H9 (cell line): ENCODE measurements at regions not wholly inside any gene's neighbourhood (a gene's known extent, or its start where the extent isn't known, plus 50 kb on each side); places are given as distances from the start of the nearest gene placed in this dataset.

ENCODE experiments used
- DNase-seq: peaks from one replicate; pipeline ENCODE4 v3.0.0-alpha.2; 2017
- H2AFZ ChIP-seq: one replicate; pipeline ENCODE4 v1.6.1; 2013; ENCODE audit warnings: mild to moderate bottlenecking, low read length, control low read depth, moderate library complexity
- H2AK5ac ChIP-seq: 2 replicates; pipeline ENCODE4 v1.6.1; 2013; ENCODE audit warnings: low read length, control low read depth, mixed read lengths; ENCODE audit not compliant: insufficient read length
- H2BK120ac ChIP-seq: one replicate; pipeline ENCODE4 v1.6.1; 2013; ENCODE audit warnings: low read depth, mild to moderate bottlenecking, low read length, control low read depth, inconsistent platforms; ENCODE audit not compliant: poor library complexity, severe bottlenecking
- H2BK12ac ChIP-seq: 2 replicates; pipeline ENCODE4 v1.6.1; 2013; ENCODE audit warnings: low read length, control low read depth, mixed read lengths, low read depth; ENCODE audit not compliant: insufficient read length
- H2BK15ac ChIP-seq: 2 replicates; pipeline ENCODE4 v1.6.1; 2013; ENCODE audit warnings: low read depth, low read length, control low read depth
- H2BK20ac ChIP-seq: one replicate; pipeline ENCODE4 v1.6.1; 2013; ENCODE audit warnings: low read depth, mild to moderate bottlenecking, low read length, control low read depth, inconsistent platforms; ENCODE audit not compliant: poor library complexity, severe bottlenecking
- H2BK5ac ChIP-seq: 2 replicates; pipeline ENCODE4 v1.6.1; 2013; ENCODE audit warnings: low read length, control low read depth, mixed read lengths; ENCODE audit not compliant: insufficient read length
- H3K14ac ChIP-seq: 2 replicates; pipeline ENCODE4 v1.6.1; 2013; ENCODE audit warnings: low read length, control low read depth; ENCODE audit not compliant: insufficient read depth
- H3K18ac ChIP-seq: 2 replicates; pipeline ENCODE4 v1.6.1; 2013; ENCODE audit warnings: low read depth, mild to moderate bottlenecking, mixed read lengths, low read length, control low read depth; ENCODE audit not compliant: insufficient read length
- H3K23ac ChIP-seq: 2 replicates; pipeline ENCODE4 v1.6.1; 2013; ENCODE audit warnings: low read length, control low read depth, mixed read lengths, low read depth; ENCODE audit not compliant: insufficient read length
- H3K23me2 ChIP-seq: 2 replicates; pipeline ENCODE4 v1.6.1; 2013; ENCODE audit warnings: low read depth, mild to moderate bottlenecking, mixed read lengths, low read length, control low read depth; ENCODE audit not compliant: insufficient read length, poor library complexity, severe bottlenecking
- H3K27ac ChIP-seq: 2 replicates; pipeline ENCODE4 v1.5.1; 2013; ENCODE audit warnings: low read length, control low read depth, mixed read lengths, low read depth; ENCODE audit not compliant: insufficient read length
- H3K27me3 ChIP-seq: 2 replicates; pipeline ENCODE4 v1.6.1; 2013; ENCODE audit warnings: low read length, control low read depth, inconsistent platforms; ENCODE audit not compliant: insufficient read depth
- H3K4ac ChIP-seq: 2 replicates; pipeline ENCODE4 v1.6.1; 2013; ENCODE audit warnings: low read depth, mild to moderate bottlenecking, control low read depth, inconsistent platforms, low read length, moderate library complexity
- H3K4me1 ChIP-seq: 2 replicates; pipeline ENCODE4 v1.6.1; 2013; ENCODE audit warnings: low read length, control low read depth, inconsistent platforms; ENCODE audit not compliant: insufficient read depth
- H3K4me2 ChIP-seq: 2 replicates; pipeline ENCODE4 v1.6.1; 2013; ENCODE audit warnings: low read length, control low read depth, mixed read lengths; ENCODE audit not compliant: insufficient read length, insufficient read depth
- H3K56ac ChIP-seq: 2 replicates; pipeline ENCODE4 v1.6.1; 2013; ENCODE audit warnings: low read depth, mild to moderate bottlenecking, mixed read lengths, low read length, control low read depth; ENCODE audit not compliant: insufficient read length
- H3K79me1 ChIP-seq: 2 replicates; pipeline ENCODE4 v1.6.1; 2013; ENCODE audit warnings: low read depth, mild to moderate bottlenecking, moderate library complexity, low read length, control low read depth, inconsistent platforms; ENCODE audit not compliant: insufficient read depth, poor library complexity, severe bottlenecking
- H3K79me2 ChIP-seq: 2 replicates; pipeline ENCODE4 v1.6.1; 2013; ENCODE audit warnings: low read length, control low read depth, inconsistent platforms; ENCODE audit not compliant: insufficient read depth
- H3K9ac ChIP-seq: 2 replicates; pipeline ENCODE4 v1.6.1; 2013; ENCODE audit warnings: low read length, control low read depth, mixed read lengths; ENCODE audit not compliant: insufficient read length; ENCODE audit errors: extremely low read depth
- H3K9me3 ChIP-seq: one replicate; pipeline ENCODE4 v1.6.1; 2013; ENCODE audit warnings: low read depth, low read length, inconsistent platforms; ENCODE audit not compliant: control insufficient read depth
- H3T11ph ChIP-seq: one replicate; pipeline ENCODE4 v1.6.1; 2013; ENCODE audit warnings: mild to moderate bottlenecking, low read length, control low read depth, inconsistent platforms
- H4K20me1 ChIP-seq: one replicate; pipeline ENCODE4 v1.6.1; 2013; ENCODE audit not compliant: control insufficient read depth, insufficient read length, insufficient read depth
- H4K5ac ChIP-seq: 2 replicates; pipeline ENCODE4 v1.6.1; 2013; ENCODE audit warnings: low read depth, mild to moderate bottlenecking, mixed read lengths, low read length, control low read depth; ENCODE audit not compliant: insufficient read length
- H4K8ac ChIP-seq: replicated peaks from 2 replicates; pipeline ENCODE4 v1.6.1; 2013; ENCODE audit warnings: low read length, control low read depth, mixed read lengths, low read depth; ENCODE audit not compliant: insufficient read length
- H4K91ac ChIP-seq: 2 replicates; pipeline ENCODE4 v1.6.1; 2013; ENCODE audit warnings: low read depth, mild to moderate bottlenecking, moderate library complexity, mixed read lengths, low read length, control low read depth; ENCODE audit not compliant: insufficient read length
- H3K27ac Mint-ChIP-seq, 3 experiments: 2 replicates in 2 of 3; 3 replicates in 1 of 3; pipeline ENCODE4 v1.8.0; 2020 to 2021; ENCODE audit warnings: mixed read lengths in 3 of 3, mild to moderate bottlenecking in 1 of 3, moderate library complexity in 1 of 3
- H3K27me3 Mint-ChIP-seq: 2 replicates; pipeline ENCODE4 v1.8.0; 2021; ENCODE audit warnings: low read depth, mild to moderate bottlenecking, moderate library complexity, mixed read lengths
- H3K36me3 Mint-ChIP-seq, 3 experiments: 2 replicates in 2 of 3; 3 replicates in 1 of 3; pipeline ENCODE4 v1.8.0; 2020 to 2021; ENCODE audit warnings: low read depth in 3 of 3, mixed read lengths in 3 of 3; ENCODE audit not compliant: insufficient read depth in 1 of 3
- H3K4me1 Mint-ChIP-seq, 2 experiments: 2 replicates each; pipeline ENCODE4 v1.8.0; 2020; ENCODE audit warnings: mixed read lengths in 2 of 2
- H3K4me3 Mint-ChIP-seq, 2 experiments: 2 replicates in 1 of 2; 3 replicates in 1 of 2; pipeline ENCODE4 v1.8.0; 2020 to 2021; ENCODE audit warnings: mild to moderate bottlenecking in 2 of 2, mixed read lengths in 2 of 2, moderate library complexity in 1 of 2
- H3K9me3 Mint-ChIP-seq, 2 experiments: 2 replicates in 1 of 2; 3 replicates in 1 of 2; pipeline ENCODE4 v1.8.0; 2020; ENCODE audit warnings: mild to moderate bottlenecking in 2 of 2, mixed read lengths in 2 of 2, moderate library complexity in 1 of 2
- WGBS: extraction: QIAGEN DNeasy Blood & Tissue Kit; methylation state at CpG from one replicate; pipeline ENCODE4 v1.1.7; 2013; ENCODE audit warnings: missing lambda C conversion rate, low lambda C conversion rate, mixed read lengths; ENCODE audit not compliant: insufficient read length; ENCODE audit errors: extremely low coverage; 5-methylcytosine and 5-hydroxymethylcytosine counted together
- TF ChIP-seq, protein P1 (sequence below): fragments of 200-600 bp; sonication (generic); conservative IDR thresholded peaks from 3 replicates; pipeline ENCODE4 v1.8.0; 2021; ENCODE audit warnings: antibody characterized with exemption, mild to moderate bottlenecking

DNA sequence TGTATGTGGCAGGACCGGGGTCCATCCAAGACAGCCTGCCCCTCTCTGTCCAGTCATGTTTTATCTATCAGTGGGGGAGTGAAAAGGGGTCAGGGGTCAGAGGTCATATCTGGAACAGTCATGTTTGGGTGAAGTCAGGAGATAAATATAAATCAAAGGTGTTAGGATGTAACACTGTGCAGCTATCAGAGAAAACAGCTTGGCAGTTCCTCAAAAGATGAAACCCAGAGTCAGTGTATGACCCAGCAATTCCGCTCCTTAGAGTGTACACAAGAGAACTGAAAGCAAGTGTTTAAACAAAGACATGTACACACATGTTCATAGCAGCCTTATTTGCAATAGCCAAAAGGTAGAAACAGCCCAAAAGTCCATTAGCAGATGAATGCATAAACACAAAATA is 361.3 kb downstream of the FOXL1 start:
- H3T11ph ChIP-seq: no peak overlapping the region
- no peak overlapping the region for H3K4me2 ChIP-seq
- WGBS: no CpG with 5 or more reads among the region's 2 CpGs

More for the DNA sequence above, 361.3 kb downstream of the FOXL1 start:
- Histone ChIP-seq H3K18ac (no peak overlapping the region), H3K14ac (no peak overlapping the region), H2AK5ac (no peak overlapping the region), H2BK15ac (no peak overlapping the region), H2BK20ac (no peak overlapping the region), H2BK5ac (no peak overlapping the region), H3K9ac (no peak overlapping the region), H4K91ac (no peak overlapping the region), H3K79me1 (no peaks in the 10 kb centered on the region), H3K56ac (no peak overlapping the region), H2BK120ac (no peak overlapping the region), H3K4ac (no peak overlapping the region), H4K5ac (no peak overlapping the region), H3K4me1 (no peaks in the 10 kb centered on the region), H3K9me3 (no peaks in the 10 kb centered on the region), H3K23ac (no peak overlapping the region), H4K8ac (no peak overlapping the region), H3K27me3 (no peaks in the 10 kb centered on the region), H3K79me2 (no peaks in the 10 kb centered on the region), H4K20me1 (no peaks in the 10 kb centered on the region), H2AFZ (no peak overlapping the region), H3K23me2 (no peaks in the 10 kb centered on the region), H2BK12ac (no peak overlapping the region), H3K27ac (no peak overlapping the region)
- H3K36me3 Mint-ChIP-seq: peaks cover 0 to 2% (median 0%) of the 10 kb centered on the region in 3 experiments; a peak in 2 of 7 replicates
- H3K27ac Mint-ChIP-seq: no peak overlapping the region
- peaks cover 7 to 10% of the 10 kb centered on the region in 2 experiments; a peak in 3 of 5 replicates for H3K9me3 Mint-ChIP-seq
- H3K4me1 Mint-ChIP-seq: peaks cover 0 to 10% of the 10 kb centered on the region in 2 experiments; a peak in 1 of 4 replicates
- H3K4me3 Mint-ChIP-seq: no peak overlapping the region
- peaks cover 21% of the 10 kb centered on the region for H3K27me3 Mint-ChIP-seq
- DNase-seq: no peak
- TF ChIP-seq, protein P1, sequence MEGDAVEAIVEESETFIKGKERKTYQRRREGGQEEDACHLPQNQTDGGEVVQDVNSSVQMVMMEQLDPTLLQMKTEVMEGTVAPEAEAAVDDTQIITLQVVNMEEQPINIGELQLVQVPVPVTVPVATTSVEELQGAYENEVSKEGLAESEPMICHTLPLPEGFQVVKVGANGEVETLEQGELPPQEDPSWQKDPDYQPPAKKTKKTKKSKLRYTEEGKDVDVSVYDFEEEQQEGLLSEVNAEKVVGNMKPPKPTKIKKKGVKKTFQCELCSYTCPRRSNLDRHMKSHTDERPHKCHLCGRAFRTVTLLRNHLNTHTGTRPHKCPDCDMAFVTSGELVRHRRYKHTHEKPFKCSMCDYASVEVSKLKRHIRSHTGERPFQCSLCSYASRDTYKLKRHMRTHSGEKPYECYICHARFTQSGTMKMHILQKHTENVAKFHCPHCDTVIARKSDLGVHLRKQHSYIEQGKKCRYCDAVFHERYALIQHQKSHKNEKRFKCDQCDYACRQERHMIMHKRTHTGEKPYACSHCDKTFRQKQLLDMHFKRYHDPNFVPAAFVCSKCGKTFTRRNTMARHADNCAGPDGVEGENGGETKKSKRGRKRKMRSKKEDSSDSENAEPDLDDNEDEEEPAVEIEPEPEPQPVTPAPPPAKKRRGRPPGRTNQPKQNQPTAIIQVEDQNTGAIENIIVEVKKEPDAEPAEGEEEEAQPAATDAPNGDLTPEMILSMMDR: no peak
